ENCODE measurements at regions not wholly inside any gene's neighbourhood (a gene's known extent, or its start where the extent isn't known, plus 50 kb on each side); places are given as distances from the start of the nearest gene placed in this dataset.

- Histone ChIP-seq H3K27me3 (ENCODE audit: insufficient read depth, low read length) (no peaks in the 10 kb centered on the region), H3K9me2 (ENCODE audit: insufficient read depth) (no peaks in the 10 kb centered on the region), H3K79me2 (ENCODE audit: insufficient read depth, low read length) (no peaks in the 10 kb centered on the region), H3K4me1 (ENCODE audit: control insufficient read depth in 1 of 2, insufficient read depth in 2 of 2, low read length in 2 of 2) (peaks cover 25 to 32% of the 10 kb centered on the region in 2 experiments), H2AFZ (ENCODE audit: low read depth, low read length, poor library complexity, severe bottlenecking) (no peak overlapping the region), H3K4me2 (ENCODE audit: low read length) (no peak overlapping the region), H3K36me3 (ENCODE audit: control insufficient read depth in 1 of 2, insufficient read depth in 2 of 2, low read length in 2 of 2) (no peaks in the 10 kb centered on the region), H3K9me3 (ENCODE audit: control insufficient read depth in 1 of 2, insufficient read depth in 1 of 2, low read depth in 1 of 2, low read length in 2 of 2) (no peaks in the 10 kb centered on the region), H3K9ac (ENCODE audit: low read length) (no peak overlapping the region), H4K20me1 (ENCODE audit: insufficient read depth) (no peaks in the 10 kb centered on the region), H3K4me3 (replicated peaks in 1 of 2; ENCODE audit: low read depth in 1 of 2, low read length in 2 of 2) (no peak overlapping the region), H3K27ac (ENCODE audit: low read depth, low read length) (no peak overlapping the region)
- ChIA-PET RAD21 (ENCODE audit: low non-redundant PET in 1 of 2, low total read pairs in 2 of 2, uncharacterized antibody in 2 of 2, unreplicated experiment in 2 of 2) (no interaction called here), POLR2A (no interaction called here), CTCF (no interaction called here)
- no peak for TF ChIP-seq ZFX (IDR thresholded peaks at IDR 0.05)
- no peak for TF ChIP-seq CTCF (IDR thresholded peaks at IDR 0.05 in 2 of 3, conservative IDR thresholded peaks at IDR 0.05 in 1 of 3; ENCODE audit: borderline replicate concordance in 1 of 3, insufficient read depth in 1 of 3, low read depth in 2 of 3, low read length in 2 of 3)
- TF ChIP-seq ATF3 (IDR thresholded peaks at IDR 0.05): no peak
- TF ChIP-seq REST (IDR thresholded peaks at IDR 0.05; ENCODE audit: low read depth): no peak
- no peak for TF ChIP-seq ZBTB33 (IDR thresholded peaks at IDR 0.05; ENCODE audit: extremely low read depth, insufficient replicate concordance, low read length)
- TF ChIP-seq YY1 (IDR thresholded peaks at IDR 0.05; ENCODE audit: extremely low read depth, insufficient replicate concordance, low read depth, low read length): no peak
- TF ChIP-seq TCF7L2 (IDR thresholded peaks at IDR 0.05; ENCODE audit: borderline replicate concordance, extremely low read depth, insufficient read depth, insufficient read length): peak; percentile 64
- TF ChIP-seq EGR1 (IDR thresholded peaks at IDR 0.05; ENCODE audit: low read depth): no peak
- no peak for DNase-seq (ENCODE audit: low read depth, low spot score)
- no TSS peak for BruUV-seq (replicated peaks)
- ATAC-seq: no peak
- intact Hi-C loops (cut with micrococcal nuclease): no loop called here
Measured at GRCh38 chr11:47915374-47915773, 65.0 kb upstream of the PTPRJ start.
